ENCODE measurements at regions not wholly inside any gene's neighbourhood (a gene's known extent, or its start where the extent isn't known, plus 50 kb on each side); places are given as distances from the start of the nearest gene placed in this dataset.

- TF ChIP-seq CTCF (IDR thresholded peaks at IDR 0.05) (no peak), POLR2A (IDR thresholded peaks at IDR 0.05) (no peak)
These were observed 557.4 kb upstream of the ADARB2 start for GRCh38 chr10:2294739-2295138.
